CD4-positive, alpha-beta T cell treated with Interleukin-2 at 100 ng/mL for 4 hours (primary cell): ENCODE measurements at regions not wholly inside any gene's neighbourhood (a gene's known extent, or its start where the extent isn't known, plus 50 kb on each side); places are given as distances from the start of the nearest gene placed in this dataset.

Experiments used
- DNase-seq: peaks from one replicate; pipeline ENCODE4 v3.0.0-alpha.2; 2020; ENCODE audit warnings: low spot score

DNA sequence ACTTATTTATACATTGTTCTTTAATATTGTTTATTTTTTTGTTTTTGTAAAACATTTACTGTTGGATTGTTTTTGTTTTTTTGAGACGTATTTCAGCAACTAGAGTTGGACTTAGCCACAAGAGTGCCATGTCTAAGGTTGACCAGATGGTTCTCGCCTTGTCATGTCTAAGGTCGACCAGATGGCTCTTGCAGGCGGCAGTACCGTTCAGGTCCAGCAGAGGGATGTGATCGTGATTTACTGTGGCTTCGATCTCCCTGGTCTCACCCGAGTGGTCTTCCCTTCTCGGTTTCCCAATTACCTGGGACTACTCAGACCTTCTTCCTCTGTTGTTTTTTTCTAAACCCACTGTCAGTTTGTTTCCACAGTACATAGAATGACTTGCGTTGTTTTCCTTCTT, 1438.6 kb downstream of the UQCRFS1 start:
- no peak for DNase-seq

DNA sequence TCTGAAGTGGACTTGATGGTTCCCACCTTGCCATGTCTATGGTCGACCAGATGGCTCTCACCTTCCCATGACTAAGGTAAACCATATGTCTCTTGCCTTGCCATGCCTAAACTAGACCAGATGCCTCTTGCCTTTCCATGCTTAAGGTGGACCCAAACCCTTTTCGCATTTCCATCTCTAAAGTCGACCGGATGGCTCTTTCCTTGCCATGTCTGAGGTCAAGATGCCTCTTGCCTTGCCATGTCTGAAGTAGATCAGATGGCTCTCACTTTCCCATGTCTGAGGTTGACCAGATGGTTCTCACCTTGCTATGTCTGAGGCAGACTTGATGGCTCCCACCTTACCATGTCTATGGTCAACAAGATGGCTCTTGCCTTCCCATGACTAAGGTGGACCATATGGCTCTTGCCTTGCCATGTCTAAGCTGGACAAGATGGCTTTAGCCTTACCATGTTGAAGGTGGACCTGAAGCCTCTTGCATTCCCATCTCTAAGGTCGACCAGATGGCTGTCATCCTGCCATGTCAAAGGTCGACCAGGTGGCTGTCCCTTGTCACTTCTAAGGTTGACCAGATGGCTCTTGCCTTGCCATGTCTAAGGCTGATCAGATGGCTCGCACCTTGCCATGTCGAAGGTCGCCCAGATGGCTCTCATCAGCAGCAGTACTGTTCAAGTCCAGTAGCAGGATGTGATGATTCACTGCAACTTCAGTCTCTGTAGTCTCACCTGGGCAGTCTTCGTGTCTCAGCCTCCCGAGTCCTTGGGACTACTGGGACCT, 1439.4 kb downstream of the UQCRFS1 start:
- DNase-seq, result no peak

- no peak for DNase-seq
Measured at GRCh38 chr19:27772059-27772458, 1440.9 kb downstream of the UQCRFS1 start.

DNA sequence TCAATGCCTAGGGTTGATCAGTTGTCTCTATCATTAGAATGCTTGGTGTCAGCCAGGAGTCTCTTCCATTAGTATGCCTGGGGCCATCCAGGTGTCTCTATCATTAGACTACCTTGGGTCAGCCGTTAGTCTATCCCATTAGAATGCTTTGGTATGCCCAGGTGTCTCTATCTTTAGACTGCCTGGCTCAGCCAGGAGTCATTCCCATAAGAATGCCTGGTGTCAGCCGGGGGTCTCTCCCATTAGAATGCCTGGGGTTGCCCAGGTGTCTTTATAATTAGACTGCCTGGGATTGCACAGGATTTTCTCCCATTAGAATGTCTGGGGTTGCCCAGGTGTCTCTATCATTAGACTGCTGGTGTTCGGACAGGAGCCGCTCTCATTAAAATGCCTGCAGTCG, 1442.9 kb downstream of the UQCRFS1 start:
- no peak for DNase-seq

DNA sequence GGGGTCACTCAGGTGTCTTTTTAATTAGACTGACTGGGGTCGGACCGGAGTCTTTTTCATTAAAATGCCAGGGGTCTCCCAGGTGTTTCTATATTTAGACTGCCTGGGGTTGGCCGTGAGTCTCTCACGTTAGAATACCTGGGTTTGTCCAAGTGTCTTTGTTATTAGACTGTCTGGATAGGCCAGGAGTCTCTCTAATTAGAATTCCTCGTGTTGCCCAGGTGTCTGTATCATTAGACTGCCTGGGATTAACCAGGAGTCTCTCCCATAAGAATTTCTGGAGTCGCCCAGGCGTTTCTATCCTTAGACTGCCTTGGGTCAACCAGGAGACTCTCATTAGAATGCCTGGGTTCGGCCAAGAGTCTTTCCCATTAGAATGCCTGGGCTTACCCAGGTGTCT, 1445.7 kb downstream of the UQCRFS1 start:
- DNase-seq, result no peak

GRCh38 chr19:27765912-27766725, 1446.8 kb downstream of the UQCRFS1 start:
- DNase-seq, result no peak

DNA sequence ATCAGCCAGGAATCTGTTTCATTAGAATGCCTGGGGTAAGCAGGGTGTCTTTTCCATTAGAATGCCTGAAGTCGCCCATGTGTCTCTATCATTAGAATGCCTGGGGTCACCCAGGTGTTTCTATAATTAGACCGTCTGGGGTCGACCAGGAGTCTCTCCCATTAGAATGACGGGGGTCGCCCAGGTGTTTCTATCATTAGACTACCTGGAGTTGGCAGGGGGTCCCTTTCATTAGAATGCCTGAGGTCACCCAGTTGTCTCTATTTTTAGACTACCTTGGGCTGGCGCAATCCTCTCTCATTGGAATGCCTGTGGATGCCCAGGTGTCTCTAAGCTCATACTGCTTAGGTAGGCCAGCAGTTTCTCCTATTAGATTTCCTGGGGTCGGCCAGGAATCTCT, 1447.6 kb downstream of the UQCRFS1 start:
- no peak for DNase-seq

DNA sequence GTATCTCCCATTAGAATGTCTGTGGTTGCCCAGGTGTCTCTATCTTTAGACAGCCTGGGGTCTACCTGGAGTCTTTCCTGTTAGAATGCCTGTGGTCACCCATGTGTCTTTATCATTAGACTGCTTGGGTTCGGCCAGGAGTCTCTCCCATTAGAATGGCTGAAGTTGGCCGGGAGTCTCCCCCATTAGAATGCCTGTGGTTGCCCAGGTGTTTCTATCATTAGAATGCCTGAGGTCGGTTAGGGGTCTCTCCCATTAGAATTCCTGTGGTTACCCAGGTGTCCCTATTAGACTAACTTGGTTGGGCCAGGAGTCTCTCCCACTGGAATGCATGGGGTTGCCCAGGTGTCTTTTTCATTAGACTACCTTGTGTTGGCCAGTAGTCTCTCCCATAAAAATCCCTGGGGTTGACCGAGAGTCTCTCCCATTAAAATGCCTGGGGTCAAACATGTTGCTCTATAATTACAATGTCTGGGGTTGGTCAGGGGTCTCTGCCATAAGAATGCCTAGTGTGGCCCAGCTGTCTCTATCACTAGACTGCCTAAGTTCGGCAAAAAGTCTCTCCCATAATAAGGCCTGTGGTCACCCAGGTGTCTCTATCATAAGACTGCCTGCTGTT, 1448.7 kb downstream of the UQCRFS1 start:
- no peak for DNase-seq

DNA sequence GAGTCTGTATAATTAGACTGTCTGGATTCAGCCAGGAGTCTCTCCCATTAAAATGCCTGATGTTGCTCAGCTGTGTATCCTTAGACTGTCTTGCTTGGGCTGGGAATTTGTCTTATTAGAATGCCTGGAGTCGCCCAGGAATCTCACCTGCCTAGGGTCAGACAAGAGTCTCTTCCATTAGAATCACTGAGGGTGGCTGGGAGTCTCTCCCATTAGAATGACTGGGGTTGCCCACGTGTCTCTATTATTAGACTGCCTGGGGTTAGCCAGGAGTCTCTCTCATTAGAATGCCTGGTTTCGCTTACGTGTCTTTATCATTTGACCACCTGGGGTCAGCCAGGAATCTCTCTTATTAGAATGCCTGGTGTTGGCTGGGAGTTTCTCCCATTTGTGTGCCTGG, 1450.0 kb downstream of the UQCRFS1 start:
- no peak for DNase-seq

DNA sequence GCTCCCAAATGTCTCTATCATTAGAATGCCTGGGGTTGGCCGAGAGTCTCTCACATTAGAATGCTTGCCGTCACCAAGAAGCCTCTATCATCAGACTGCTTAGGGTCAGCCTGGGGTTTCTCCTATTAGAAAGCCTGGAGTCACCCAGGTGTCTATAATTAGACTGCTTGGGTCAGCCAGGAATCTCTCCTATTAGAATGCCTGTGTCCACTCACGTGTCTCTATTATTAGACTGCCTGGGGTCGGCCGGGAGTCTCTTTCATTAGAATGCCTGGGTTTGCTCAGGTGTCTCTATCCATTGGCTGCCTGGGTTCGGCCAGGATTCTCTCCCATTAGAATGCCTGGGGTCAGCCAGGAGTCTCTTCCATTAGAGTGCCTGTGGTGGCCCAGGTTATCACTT, 1453.1 kb downstream of the UQCRFS1 start:
- no peak for DNase-seq

DNA sequence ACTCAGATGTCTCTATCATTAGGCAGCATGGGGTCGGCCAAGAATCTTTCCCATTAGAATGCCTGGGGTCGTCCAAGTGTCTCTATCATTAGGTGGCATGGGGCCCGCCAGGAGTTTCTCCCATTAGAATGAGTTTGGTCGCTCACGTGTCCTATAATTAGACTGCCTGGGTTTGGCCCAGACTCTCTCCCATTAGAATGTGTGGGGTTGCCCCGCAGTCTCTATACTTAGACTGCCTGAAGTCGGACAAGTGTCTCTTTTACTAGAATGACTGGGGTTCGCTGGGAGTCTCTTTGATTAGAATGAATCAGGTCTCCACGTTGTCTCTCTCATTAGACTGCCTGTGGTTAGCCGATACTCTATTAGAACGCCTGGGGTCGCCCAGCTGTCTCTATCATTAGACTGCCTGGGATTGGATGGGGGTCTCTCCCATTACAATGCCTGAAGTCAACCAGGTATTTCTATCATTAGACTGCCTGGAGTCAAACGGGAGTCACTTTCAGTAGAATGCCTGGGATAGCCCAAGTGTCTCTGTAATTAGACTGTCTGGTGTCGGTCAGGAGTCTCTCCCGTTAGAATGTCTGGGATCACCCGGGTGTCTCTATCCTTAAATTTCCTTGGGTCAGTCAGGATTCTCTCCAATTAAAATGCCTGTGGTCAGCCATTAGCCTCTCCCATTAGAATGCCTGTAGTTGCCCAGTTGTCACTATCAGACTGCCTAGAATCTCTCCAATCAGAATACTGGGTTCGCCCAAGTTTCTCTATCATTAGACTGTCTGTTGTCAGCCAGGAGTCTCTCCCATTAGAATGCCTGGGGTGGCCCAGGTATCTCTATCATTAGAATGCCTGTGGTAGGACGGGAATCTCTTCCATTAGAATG, 1454.1 kb downstream of the UQCRFS1 start:
- no peak for DNase-seq

DNA sequence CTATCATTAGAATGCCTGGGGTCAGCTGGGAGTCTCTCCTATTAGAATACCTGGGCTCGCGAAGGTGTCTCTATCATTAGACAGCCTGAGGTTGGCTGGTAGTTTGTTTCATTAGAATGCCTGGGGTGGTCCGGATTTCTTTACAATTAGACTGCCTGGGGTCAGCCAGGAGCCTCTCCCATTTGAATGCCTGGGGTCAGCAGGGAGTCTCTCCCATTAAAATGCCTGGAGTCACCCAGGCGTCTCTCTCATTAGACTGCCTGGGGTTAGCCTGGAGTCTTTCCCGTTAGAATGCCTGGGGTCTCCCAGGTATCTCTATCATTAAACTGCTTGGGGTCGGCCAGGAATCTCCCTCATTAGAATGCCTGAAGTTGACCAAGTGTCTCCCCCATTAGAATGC, 1458.3 kb downstream of the UQCRFS1 start:
- no peak for DNase-seq

- no peak for DNase-seq
Measured at GRCh38 chr19:27753622-27754021, 1459.3 kb downstream of the UQCRFS1 start.

- DNase-seq, result no peak
Measured at GRCh38 chr19:27752530-27753184, 1460.3 kb downstream of the UQCRFS1 start.

DNA sequence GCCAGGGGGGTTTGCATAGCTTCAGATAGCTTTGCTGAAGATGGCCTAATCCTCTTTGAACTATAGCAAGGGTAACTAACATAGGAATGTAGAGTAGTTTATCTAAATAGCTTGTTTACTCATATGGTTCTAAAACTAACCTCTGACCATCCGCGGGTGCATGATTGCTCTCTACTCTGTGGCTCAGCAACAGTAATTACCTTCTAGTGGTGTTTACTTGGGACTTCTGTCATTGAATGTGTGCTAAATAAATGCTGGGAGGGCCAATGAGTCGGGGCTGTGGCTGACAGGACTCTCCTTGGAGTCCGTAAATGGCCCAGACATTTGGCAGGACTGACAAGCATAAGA, 1461.9 kb downstream of the UQCRFS1 start:
- no peak for DNase-seq

DNA sequence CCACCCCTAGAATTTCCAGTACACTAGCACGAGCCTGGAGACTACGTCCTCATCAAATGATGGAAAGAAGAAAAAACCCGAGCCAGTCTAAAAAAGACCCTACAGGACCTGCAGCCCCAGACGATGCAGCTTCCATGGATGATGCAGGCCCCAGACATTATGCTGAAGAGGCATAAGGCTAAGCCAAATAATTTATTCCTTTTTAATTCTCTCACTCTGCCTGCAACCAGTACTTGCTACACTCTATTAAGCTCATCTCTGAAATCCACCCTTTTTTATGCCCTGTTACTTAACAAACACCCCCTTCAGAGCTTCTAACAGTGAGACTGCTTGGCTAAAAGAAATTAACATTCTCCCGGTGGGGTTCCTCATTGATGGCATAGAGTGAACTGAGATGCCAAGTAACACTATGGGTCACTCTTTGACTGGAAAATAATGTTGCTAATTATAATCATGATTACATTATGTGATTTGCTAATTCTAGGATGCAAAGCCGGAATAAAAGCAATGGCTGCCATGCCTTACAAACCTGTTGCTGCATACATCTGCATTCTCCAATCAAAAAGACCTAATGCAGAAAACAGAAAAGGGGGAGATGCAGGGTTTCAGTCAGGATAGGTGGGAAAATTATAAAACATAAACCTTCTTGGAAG, 1462.4 kb downstream of the UQCRFS1 start:
- no peak for DNase-seq

DNA sequence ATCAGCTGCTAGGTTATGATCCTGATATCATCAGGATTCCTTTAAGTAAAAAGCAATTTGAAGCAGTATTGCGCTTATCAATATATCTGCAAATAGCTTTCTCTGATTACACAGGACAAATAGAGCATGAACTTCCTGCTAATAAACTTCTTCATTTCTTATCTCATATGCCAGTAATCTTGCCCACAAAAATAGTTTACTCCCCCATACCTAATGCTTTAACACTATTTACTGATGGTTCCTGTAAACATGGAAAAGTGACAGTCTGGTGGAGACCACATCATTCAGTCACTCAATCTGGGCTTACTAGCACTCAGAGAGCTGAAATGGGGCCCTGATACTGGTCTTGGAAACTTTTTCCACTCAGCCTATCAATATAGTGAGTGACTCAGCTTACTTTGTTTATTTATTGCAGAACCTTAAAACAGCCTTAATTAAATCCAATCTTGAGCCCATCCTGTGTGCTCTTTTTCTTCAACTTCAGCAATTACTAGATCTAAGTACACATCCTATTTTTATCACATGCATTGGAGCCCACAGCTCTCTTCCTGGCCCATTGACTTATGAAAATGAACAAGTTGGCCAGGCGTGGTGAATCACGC, 1464.3 kb downstream of the UQCRFS1 start:
- DNase-seq, result no peak

DNA sequence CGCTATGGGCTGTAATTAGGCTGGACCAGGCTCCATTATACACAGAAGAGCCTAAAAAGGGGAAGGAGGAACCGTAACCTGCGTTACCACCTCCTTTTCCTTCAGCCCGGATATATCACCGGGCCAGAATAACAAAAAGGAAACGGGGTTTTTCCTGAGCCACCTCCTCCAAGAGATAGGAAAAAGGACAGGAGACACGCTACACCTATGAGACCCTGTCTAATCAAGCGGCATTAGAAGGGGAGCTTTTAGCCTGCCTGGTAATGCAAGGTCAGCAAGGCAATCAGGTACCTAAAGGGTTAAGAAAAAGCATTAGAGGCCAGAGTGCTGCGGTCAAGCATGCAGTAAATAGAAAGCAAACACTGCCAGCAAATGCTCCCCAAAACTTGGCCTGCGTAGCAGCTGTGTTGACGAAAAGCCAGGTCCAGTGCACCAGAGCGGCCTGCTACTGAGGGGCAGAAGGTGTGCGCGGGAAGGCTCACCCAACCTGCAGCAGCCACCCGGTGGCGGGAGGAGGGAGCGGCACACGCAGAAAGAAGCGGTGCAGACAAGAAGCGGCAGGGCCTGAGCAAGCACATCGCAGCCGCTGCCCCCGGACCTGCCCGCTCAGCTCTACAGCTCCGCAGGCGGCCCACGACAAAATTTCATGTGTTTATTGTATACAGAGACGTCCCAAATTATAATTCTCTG, 1466.1 kb downstream of the UQCRFS1 start:
- no peak for DNase-seq

GRCh38 chr19:27745978-27746542, 1466.9 kb downstream of the UQCRFS1 start:
- DNase-seq, result no peak
